H9 (cell line): ENCODE measurements at regions not wholly inside any gene's neighbourhood (a gene's known extent, or its start where the extent isn't known, plus 50 kb on each side); places are given as distances from the start of the nearest gene placed in this dataset.

Experiments used
- DNase-seq: peaks from one replicate; pipeline ENCODE4 v3.0.0-alpha.2; 2017
- H2AFZ ChIP-seq: one replicate; pipeline ENCODE4 v1.6.1; 2013; ENCODE audit warnings: mild to moderate bottlenecking, low read length, control low read depth, moderate library complexity
- H2AK5ac ChIP-seq: 2 replicates; pipeline ENCODE4 v1.6.1; 2013; ENCODE audit warnings: low read length, control low read depth, mixed read lengths; ENCODE audit not compliant: insufficient read length
- H2BK120ac ChIP-seq: one replicate; pipeline ENCODE4 v1.6.1; 2013; ENCODE audit warnings: low read depth, mild to moderate bottlenecking, low read length, control low read depth, inconsistent platforms; ENCODE audit not compliant: poor library complexity, severe bottlenecking
- H2BK12ac ChIP-seq: 2 replicates; pipeline ENCODE4 v1.6.1; 2013; ENCODE audit warnings: low read length, control low read depth, mixed read lengths, low read depth; ENCODE audit not compliant: insufficient read length
- H2BK15ac ChIP-seq: 2 replicates; pipeline ENCODE4 v1.6.1; 2013; ENCODE audit warnings: low read depth, low read length, control low read depth
- H2BK20ac ChIP-seq: one replicate; pipeline ENCODE4 v1.6.1; 2013; ENCODE audit warnings: low read depth, mild to moderate bottlenecking, low read length, control low read depth, inconsistent platforms; ENCODE audit not compliant: poor library complexity, severe bottlenecking
- H2BK5ac ChIP-seq: 2 replicates; pipeline ENCODE4 v1.6.1; 2013; ENCODE audit warnings: low read length, control low read depth, mixed read lengths; ENCODE audit not compliant: insufficient read length
- H3K14ac ChIP-seq: 2 replicates; pipeline ENCODE4 v1.6.1; 2013; ENCODE audit warnings: low read length, control low read depth; ENCODE audit not compliant: insufficient read depth
- H3K18ac ChIP-seq: 2 replicates; pipeline ENCODE4 v1.6.1; 2013; ENCODE audit warnings: low read depth, mild to moderate bottlenecking, mixed read lengths, low read length, control low read depth; ENCODE audit not compliant: insufficient read length
- H3K23ac ChIP-seq: 2 replicates; pipeline ENCODE4 v1.6.1; 2013; ENCODE audit warnings: low read length, control low read depth, mixed read lengths, low read depth; ENCODE audit not compliant: insufficient read length
- H3K23me2 ChIP-seq: 2 replicates; pipeline ENCODE4 v1.6.1; 2013; ENCODE audit warnings: low read depth, mild to moderate bottlenecking, mixed read lengths, low read length, control low read depth; ENCODE audit not compliant: insufficient read length, poor library complexity, severe bottlenecking
- H3K27ac ChIP-seq: 2 replicates; pipeline ENCODE4 v1.5.1; 2013; ENCODE audit warnings: low read length, control low read depth, mixed read lengths, low read depth; ENCODE audit not compliant: insufficient read length
- H3K27me3 ChIP-seq: 2 replicates; pipeline ENCODE4 v1.6.1; 2013; ENCODE audit warnings: low read length, control low read depth, inconsistent platforms; ENCODE audit not compliant: insufficient read depth
- H3K4ac ChIP-seq: 2 replicates; pipeline ENCODE4 v1.6.1; 2013; ENCODE audit warnings: low read depth, mild to moderate bottlenecking, control low read depth, inconsistent platforms, low read length, moderate library complexity
- H3K4me1 ChIP-seq: 2 replicates; pipeline ENCODE4 v1.6.1; 2013; ENCODE audit warnings: low read length, control low read depth, inconsistent platforms; ENCODE audit not compliant: insufficient read depth
- H3K4me2 ChIP-seq: 2 replicates; pipeline ENCODE4 v1.6.1; 2013; ENCODE audit warnings: low read length, control low read depth, mixed read lengths; ENCODE audit not compliant: insufficient read length, insufficient read depth
- H3K56ac ChIP-seq: 2 replicates; pipeline ENCODE4 v1.6.1; 2013; ENCODE audit warnings: low read depth, mild to moderate bottlenecking, mixed read lengths, low read length, control low read depth; ENCODE audit not compliant: insufficient read length
- H3K79me1 ChIP-seq: 2 replicates; pipeline ENCODE4 v1.6.1; 2013; ENCODE audit warnings: low read depth, mild to moderate bottlenecking, moderate library complexity, low read length, control low read depth, inconsistent platforms; ENCODE audit not compliant: insufficient read depth, poor library complexity, severe bottlenecking
- H3K79me2 ChIP-seq: 2 replicates; pipeline ENCODE4 v1.6.1; 2013; ENCODE audit warnings: low read length, control low read depth, inconsistent platforms; ENCODE audit not compliant: insufficient read depth
- H3K9ac ChIP-seq: 2 replicates; pipeline ENCODE4 v1.6.1; 2013; ENCODE audit warnings: low read length, control low read depth, mixed read lengths; ENCODE audit not compliant: insufficient read length; ENCODE audit errors: extremely low read depth
- H3K9me3 ChIP-seq: one replicate; pipeline ENCODE4 v1.6.1; 2013; ENCODE audit warnings: low read depth, low read length, inconsistent platforms; ENCODE audit not compliant: control insufficient read depth
- H3T11ph ChIP-seq: one replicate; pipeline ENCODE4 v1.6.1; 2013; ENCODE audit warnings: mild to moderate bottlenecking, low read length, control low read depth, inconsistent platforms
- H4K20me1 ChIP-seq: one replicate; pipeline ENCODE4 v1.6.1; 2013; ENCODE audit not compliant: control insufficient read depth, insufficient read length, insufficient read depth
- H4K5ac ChIP-seq: 2 replicates; pipeline ENCODE4 v1.6.1; 2013; ENCODE audit warnings: low read depth, mild to moderate bottlenecking, mixed read lengths, low read length, control low read depth; ENCODE audit not compliant: insufficient read length
- H4K8ac ChIP-seq: replicated peaks from 2 replicates; pipeline ENCODE4 v1.6.1; 2013; ENCODE audit warnings: low read length, control low read depth, mixed read lengths, low read depth; ENCODE audit not compliant: insufficient read length
- H4K91ac ChIP-seq: 2 replicates; pipeline ENCODE4 v1.6.1; 2013; ENCODE audit warnings: low read depth, mild to moderate bottlenecking, moderate library complexity, mixed read lengths, low read length, control low read depth; ENCODE audit not compliant: insufficient read length
- H3K27ac Mint-ChIP-seq, 3 experiments: 2 replicates in 2 of 3; 3 replicates in 1 of 3; pipeline ENCODE4 v1.8.0; 2020 to 2021; ENCODE audit warnings: mixed read lengths in 3 of 3, mild to moderate bottlenecking in 1 of 3, moderate library complexity in 1 of 3
- H3K27me3 Mint-ChIP-seq: 2 replicates; pipeline ENCODE4 v1.8.0; 2021; ENCODE audit warnings: low read depth, mild to moderate bottlenecking, moderate library complexity, mixed read lengths
- H3K36me3 Mint-ChIP-seq, 3 experiments: 2 replicates in 2 of 3; 3 replicates in 1 of 3; pipeline ENCODE4 v1.8.0; 2020 to 2021; ENCODE audit warnings: low read depth in 3 of 3, mixed read lengths in 3 of 3; ENCODE audit not compliant: insufficient read depth in 1 of 3
- H3K4me1 Mint-ChIP-seq, 2 experiments: 2 replicates each; pipeline ENCODE4 v1.8.0; 2020; ENCODE audit warnings: mixed read lengths in 2 of 2
- H3K4me3 Mint-ChIP-seq, 2 experiments: 2 replicates in 1 of 2; 3 replicates in 1 of 2; pipeline ENCODE4 v1.8.0; 2020 to 2021; ENCODE audit warnings: mild to moderate bottlenecking in 2 of 2, mixed read lengths in 2 of 2, moderate library complexity in 1 of 2
- H3K9me3 Mint-ChIP-seq, 2 experiments: 2 replicates in 1 of 2; 3 replicates in 1 of 2; pipeline ENCODE4 v1.8.0; 2020; ENCODE audit warnings: mild to moderate bottlenecking in 2 of 2, mixed read lengths in 2 of 2, moderate library complexity in 1 of 2
- CTCF ChIP-seq: fragments of 200-600 bp; sonication (generic); conservative IDR thresholded peaks from 3 replicates; pipeline ENCODE4 v1.8.0; 2021; ENCODE audit warnings: antibody characterized with exemption, mild to moderate bottlenecking
- WGBS: extraction: QIAGEN DNeasy Blood & Tissue Kit; methylation state at CpG from one replicate; pipeline ENCODE4 v1.1.7; 2013; ENCODE audit warnings: missing lambda C conversion rate, low lambda C conversion rate, mixed read lengths; ENCODE audit not compliant: insufficient read length; ENCODE audit errors: extremely low coverage; 5-methylcytosine and 5-hydroxymethylcytosine counted together

DNA sequence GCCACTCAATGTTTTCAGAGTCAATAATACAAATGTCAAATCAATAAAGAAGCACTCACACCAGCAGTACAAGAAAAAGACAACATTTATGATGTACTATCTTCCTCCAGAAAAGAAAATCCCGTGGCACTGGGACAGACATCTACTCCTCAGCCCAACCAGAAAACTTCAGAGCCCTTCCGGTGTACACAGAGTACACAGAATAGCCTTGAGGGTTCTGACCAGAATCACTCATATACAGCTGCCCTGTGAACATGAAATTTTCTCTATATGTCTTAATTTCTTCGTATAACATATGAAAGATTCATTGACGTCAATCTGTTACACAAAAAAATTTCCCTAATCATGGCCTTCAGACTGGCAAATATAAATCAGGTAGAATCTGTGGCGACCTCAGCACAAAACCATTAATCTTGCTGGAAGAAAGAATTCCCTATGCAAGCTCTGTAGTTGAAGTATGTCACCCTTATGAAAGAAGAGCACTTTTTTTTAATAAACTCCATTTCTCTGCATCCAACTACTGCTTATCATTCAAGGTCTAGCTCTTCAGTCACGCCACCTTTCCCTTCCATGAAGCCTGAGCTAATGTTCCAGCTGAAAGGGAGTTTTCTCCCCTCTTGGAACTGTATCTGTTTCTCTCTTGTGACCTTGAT, 53.8 kb upstream of the PLAAT1 start:
- DNase-seq: no peak
- H3K9ac ChIP-seq: no peak overlapping the region
- H3K36me3 Mint-ChIP-seq: no peaks in the 10 kb centered on the region
- H3K56ac ChIP-seq: no peak overlapping the region
- H3K23me2 ChIP-seq: no peaks in the 10 kb centered on the region
- H3K14ac ChIP-seq: no peak overlapping the region
- no peak overlapping the region for H3K4me2 ChIP-seq
- H2AFZ ChIP-seq: no peak overlapping the region
- no peak overlapping the region for H2BK20ac ChIP-seq
- no peaks in the 10 kb centered on the region for H4K20me1 ChIP-seq
- WGBS: no CpG with 5 or more reads among the region's 6 CpGs
- no peak overlapping the region for H4K91ac ChIP-seq
- no peak overlapping the region for H2BK120ac ChIP-seq
- H3K9me3 ChIP-seq: no peaks in the 10 kb centered on the region
- H3K4me3 Mint-ChIP-seq: no peak overlapping the region
- H3T11ph ChIP-seq: no peak overlapping the region
- no peaks in the 10 kb centered on the region for H3K27me3 ChIP-seq
- no peak overlapping the region for H2AK5ac ChIP-seq
- H3K79me2 ChIP-seq: no peaks in the 10 kb centered on the region
- H3K9me3 Mint-ChIP-seq: peaks cover 0 to 7% of the 10 kb centered on the region in 2 experiments; a peak in 2 of 5 replicates
- no peak overlapping the region for H4K8ac ChIP-seq
- no peak overlapping the region for H3K27ac Mint-ChIP-seq
- H3K4ac ChIP-seq: no peak overlapping the region
- no peak overlapping the region for H3K23ac ChIP-seq
- H3K18ac ChIP-seq: no peak overlapping the region
- H2BK15ac ChIP-seq: no peak overlapping the region
- no peak overlapping the region for H2BK12ac ChIP-seq
- no peak overlapping the region for H2BK5ac ChIP-seq
- H3K27ac ChIP-seq: no peak overlapping the region
- H3K4me1 Mint-ChIP-seq: peaks cover 6% of the 10 kb centered on the region in 2 experiments
- TF ChIP-seq CTCF: no peak
- H3K4me1 ChIP-seq: no peaks in the 10 kb centered on the region
- no peaks in the 10 kb centered on the region; the same call in 1 of the 2 replicates for H3K27me3 Mint-ChIP-seq
- H4K5ac ChIP-seq: no peak overlapping the region
- no peaks in the 10 kb centered on the region for H3K79me1 ChIP-seq
